ENCODE measurements at regions not wholly inside any gene's neighbourhood (a gene's known extent, or its start where the extent isn't known, plus 50 kb on each side); places are given as distances from the start of the nearest gene placed in this dataset.
"Not testable (repeated sequence)": the region's sequence is repeated elsewhere in the genome, so short reads cannot be mapped to it uniquely, and the experiment has no call there.

GRCh38 chr17:13154398-13154797 lies 136.6 kb upstream of the ELAC2 start:
- DNase-seq (ENCODE audit: low read depth): no peak

DNA sequence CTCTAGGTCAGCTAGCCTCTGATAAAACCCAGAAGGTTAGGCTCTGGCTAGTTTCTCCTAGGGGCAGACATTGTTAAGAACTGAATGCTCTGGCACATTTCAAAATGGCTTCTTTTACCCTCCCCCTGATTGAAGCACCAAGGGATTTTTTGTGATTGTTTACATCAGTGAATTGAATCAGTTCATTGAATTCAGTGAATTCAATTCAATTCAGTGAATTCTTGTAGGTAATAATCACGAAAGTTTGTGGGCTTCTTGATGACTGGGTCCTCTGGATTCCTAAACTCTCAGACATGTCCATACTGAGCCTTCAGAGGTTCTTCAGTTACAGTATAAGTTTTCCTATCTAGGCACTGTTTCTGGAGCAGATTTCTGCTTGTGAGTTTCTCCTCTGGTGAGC lies 135.2 kb upstream of the ELAC2 start:
- no peak for DNase-seq (ENCODE audit: low read depth)

DNA sequence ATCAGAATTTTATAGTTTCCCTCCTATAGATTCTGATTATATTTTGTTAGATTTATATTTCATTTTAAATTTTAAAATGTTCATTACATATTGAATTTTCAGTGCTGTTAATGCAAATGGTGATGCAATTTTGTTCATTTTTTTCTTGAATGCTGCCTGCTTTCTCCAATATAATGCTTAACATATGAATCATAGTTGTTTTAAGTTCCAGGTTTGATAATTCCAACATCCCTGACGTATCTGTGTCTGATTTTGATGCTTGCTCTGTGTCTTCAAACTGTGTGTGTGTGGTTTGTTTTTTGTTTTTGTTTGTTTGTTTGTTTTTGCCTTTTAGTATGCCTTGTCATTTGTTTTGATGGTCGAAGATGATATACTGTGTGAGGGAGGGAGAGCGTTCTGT lies 134.7 kb upstream of the ELAC2 start:
- no peak for DNase-seq (ENCODE audit: low read depth)

DNA sequence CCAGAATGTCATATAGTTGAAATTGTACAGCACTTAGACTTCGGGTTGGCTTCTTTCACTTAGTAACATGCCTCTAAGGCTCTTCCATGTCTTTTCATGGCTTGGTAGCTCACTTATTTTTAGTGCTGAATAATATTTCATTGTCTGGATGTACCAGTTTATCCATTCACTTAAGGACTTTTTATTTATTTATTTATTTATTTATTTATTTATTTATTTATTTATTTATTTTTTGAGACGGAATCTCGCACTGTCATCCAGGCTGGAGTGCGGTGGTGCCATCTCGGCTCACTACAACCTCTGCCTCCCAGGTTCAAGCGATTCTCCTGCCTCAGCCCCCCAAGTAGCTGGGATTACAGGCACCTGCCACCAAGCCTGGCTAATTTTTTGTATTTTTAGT lies 132.9 kb upstream of the ELAC2 start:
- DNase-seq (ENCODE audit: low read depth): not testable (repeated sequence)

DNA sequence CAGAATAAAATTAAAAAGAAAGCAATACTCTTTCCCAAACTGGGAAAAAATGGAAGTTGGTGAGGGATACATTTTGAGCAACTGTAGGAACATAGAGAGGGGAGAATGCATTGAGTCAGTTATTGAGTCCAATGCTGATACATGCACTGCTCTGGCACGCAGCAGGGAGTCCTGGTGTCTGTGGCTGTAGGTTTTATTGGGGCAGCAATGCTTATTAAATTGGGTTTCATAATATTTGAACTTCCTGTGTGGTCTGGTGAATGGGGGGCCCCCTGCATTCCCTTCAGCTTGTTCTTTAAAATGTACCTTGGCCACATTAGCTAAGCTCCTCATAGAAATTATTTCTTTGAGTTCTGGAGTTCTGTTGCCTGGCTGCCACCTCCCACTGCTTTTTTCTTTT lies 125.2 kb upstream of the ELAC2 start:
- no peak for DNase-seq (ENCODE audit: low read depth)

DNA sequence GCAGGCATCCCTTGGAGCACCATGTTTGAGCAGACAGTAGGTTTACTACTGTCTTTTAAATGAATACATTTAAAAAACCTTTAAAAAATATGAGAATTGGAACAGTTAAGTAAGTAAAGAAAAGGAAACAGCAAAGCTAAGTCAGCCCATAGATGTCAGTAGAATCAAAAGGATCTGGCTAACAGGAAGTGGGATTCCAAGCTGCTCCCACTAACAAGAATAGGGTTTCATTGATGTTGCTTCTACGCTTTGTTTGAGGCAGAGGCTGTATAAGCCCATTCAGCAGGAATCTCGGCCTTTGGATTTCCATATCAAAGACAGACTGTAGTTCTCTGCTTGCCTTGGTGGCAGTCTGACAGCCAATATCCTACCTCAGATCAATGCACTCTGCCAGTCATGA lies 122.9 kb upstream of the ELAC2 start:
- DNase-seq (ENCODE audit: low read depth): no peak

DNA sequence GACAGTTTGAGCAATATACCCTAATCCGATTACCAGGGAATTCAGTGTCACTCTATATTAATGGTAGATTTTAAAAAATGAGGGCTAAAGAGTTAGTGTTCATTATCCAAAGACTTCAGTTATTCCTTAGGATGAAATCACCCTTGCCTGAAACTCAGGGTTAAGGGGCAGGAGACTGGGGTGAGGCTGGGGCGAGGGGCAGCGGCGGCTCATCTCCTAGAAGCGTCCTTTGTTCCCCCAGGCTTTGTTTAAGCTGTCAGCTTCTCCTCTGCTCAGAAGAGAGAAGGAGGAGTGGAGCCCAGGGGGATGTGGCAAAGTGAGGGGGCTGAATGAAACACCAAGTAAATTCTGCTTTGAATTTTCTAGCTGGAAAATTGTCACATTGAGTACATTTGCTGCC lies 117.7 kb upstream of the ELAC2 start:
- DNase-seq (ENCODE audit: low read depth): no peak

- no peak for DNase-seq (ENCODE audit: low read depth)
Observed at GRCh38 chr17:13134076-13134475, 116.2 kb upstream of the ELAC2 start.

DNA sequence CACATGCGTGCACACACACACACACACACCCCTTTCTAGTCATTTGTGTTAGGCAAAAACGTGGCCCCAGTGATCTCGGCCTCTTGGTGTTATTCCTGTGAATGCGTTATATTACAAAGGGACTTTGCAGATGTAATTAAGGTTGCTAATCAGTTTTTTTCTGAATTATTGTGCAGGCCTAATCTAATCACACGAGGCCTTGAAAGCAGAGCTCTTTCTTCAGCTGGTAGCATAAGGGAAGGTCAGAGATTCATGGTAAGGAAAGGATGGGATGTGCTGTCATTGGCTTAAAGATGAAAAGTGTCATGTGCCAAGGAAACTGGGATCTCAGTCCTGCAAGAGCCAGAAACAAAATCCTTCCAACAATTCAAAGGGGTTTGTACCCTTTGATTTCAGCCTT lies 113.4 kb upstream of the ELAC2 start:
- DNase-seq (ENCODE audit: low read depth): no peak

- DNase-seq (ENCODE audit: low read depth): no peak
Observed at GRCh38 chr17:13129356-13129755, 111.5 kb upstream of the ELAC2 start.

- DNase-seq (ENCODE audit: low read depth): no peak
Observed at GRCh38 chr17:13128676-13129075, 110.8 kb upstream of the ELAC2 start.

GRCh38 chr17:13127921-13128602 lies 110.2 kb upstream of the ELAC2 start:
- no peak for DNase-seq (ENCODE audit: low read depth)

DNA sequence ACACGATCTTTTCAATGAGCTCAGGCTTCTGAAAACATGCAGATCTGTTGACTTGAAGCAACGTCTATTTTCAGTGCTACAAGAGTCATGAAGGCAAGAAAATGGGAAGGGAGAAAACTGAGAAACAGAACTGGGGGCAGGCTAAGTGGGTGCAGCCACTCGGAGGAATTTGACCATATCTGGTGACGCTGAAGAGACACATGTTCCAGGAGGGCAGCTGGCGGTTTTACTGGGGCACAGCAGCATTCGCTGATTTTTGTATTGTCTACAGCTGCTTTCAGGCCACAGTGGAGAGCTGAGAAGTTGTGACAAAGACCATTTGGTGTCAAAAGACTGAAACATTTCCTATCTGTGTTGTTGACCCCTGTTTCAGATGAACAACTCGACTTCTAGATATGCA lies 103.0 kb upstream of the ELAC2 start:
- DNase-seq (ENCODE audit: low read depth): no peak

DNA sequence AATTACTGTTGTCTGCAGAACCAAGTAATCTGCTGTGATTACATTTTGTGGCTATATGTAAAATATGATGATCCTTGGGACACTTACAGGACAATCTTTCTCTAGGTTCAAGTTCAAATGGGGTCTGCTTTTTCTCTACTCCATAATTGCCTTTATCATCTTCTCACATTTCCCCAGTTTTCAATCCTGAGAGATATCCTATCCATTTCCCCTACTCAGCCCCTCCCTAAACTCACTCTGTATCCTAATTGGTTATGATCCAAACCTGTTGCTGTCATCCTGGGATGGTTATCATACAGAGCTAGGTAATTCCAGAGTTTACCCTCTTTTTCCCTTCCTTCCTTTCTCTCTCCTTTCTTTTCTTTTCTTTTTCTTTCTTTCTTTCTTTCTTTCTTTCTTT lies 100.5 kb upstream of the ELAC2 start:
- no peak for DNase-seq (ENCODE audit: low read depth)

- DNase-seq (ENCODE audit: low read depth): no peak
Observed at GRCh38 chr17:13117616-13118015, 99.8 kb upstream of the ELAC2 start.

DNA sequence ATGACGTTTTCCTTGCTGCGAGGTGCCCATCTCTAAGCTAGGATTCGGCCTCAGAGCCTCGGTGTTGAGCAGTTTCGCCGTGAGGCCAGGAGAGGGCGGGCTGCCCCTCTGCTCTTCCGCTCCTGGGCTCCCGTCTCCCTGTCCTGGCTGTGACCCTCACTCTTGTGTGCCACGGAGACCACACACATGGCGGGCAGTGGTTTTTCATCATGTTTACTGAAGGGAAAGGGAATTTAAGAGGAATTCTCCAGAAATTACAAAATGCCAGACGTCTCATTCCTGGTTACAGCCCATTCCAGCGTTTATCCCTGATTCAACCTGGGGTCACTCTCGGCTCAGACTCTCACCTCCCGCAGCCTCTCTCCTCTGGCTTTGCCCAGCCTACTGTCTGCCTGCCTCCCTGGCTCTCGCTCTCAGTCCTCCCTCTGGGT lies 96.8 kb upstream of the ELAC2 start:
- DNase-seq (ENCODE audit: low read depth): peak; percentile 48

GRCh38 chr17:13113821-13114525 lies 96.1 kb upstream of the ELAC2 start:
- no peak for DNase-seq (ENCODE audit: low read depth)

GRCh38 chr17:13107676-13108235 lies 89.9 kb upstream of the ELAC2 start:
- DNase-seq (ENCODE audit: low read depth): no peak

DNA sequence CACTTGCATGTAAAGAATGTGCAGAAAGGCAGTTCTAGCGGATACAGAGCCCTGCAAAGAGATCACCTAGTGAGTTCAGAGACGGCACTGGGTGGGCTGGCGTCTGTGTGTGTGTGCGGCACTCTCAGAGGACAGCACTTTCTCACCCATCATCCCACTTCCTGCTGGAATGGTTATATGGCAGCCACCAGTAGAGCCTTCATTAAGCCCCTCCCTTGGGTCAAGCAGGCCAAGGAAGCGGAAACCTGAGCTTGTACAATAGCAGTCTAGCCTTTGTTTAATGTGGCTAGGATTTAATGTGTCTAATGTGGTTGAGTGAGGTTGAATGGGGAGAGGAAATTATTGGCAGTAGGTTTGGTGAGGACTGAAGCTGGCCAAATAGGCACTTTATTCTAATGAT lies 88.3 kb upstream of the ELAC2 start:
- DNase-seq (ENCODE audit: low read depth): peak; percentile 40

DNA sequence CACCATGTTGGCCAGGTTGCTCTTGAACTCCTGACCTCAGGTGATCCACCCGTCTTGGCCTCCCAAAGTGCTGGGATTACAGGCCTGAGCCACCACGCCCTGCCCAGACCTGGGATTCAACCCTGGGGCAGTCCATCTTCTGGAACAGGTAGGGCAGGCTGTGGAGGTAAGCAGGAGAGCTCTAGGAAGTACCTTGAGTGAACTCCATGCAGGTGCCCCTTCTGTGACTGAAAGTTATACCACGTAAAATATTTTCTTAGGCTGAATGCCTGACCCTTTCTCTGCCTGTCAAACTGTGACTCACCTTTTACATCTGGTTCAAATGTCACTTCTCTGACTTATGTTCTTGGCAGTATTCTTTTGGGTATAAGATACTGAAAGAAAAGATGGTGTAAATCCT lies 86.7 kb upstream of the ELAC2 start:
- DNase-seq (ENCODE audit: low read depth): no peak

DNA sequence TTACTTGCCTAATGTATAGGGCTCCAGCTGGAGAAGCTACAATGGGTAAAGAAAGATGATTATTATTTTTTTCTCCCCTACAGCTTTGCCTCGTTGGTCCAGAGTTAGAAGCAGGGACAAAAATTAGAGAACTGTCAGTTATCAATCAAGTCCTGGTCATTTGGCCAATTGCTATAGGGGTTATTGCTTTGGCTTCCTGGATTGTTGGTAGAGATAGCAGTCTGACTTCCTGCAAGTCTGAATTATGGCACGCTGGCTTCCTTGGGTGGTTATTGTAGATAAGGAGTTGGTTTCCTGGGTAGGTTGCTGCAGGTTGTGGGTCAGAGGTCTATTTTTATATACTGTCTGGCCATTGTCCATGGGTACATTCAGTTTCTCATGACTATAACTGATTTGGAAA lies 84.7 kb upstream of the ELAC2 start:
- no peak for DNase-seq (ENCODE audit: low read depth)

GRCh38 chr17:13099926-13100325 lies 82.1 kb upstream of the ELAC2 start:
- no peak for DNase-seq (ENCODE audit: low read depth)

All from HT1080 (cell line).